MV-4-11 (cell line): ENCODE measurements at regions not wholly inside any gene's neighbourhood (a gene's known extent, or its start where the extent isn't known, plus 50 kb on each side); places are given as distances from the start of the nearest gene placed in this dataset.
"Not testable (repeated sequence)": the region's sequence is repeated elsewhere in the genome, so short reads cannot be mapped to it uniquely, and the experiment has no call there.

Experiments
- DNase-seq: peaks from one replicate; lab custom pipeline; 2025; lab: John Stamatoyannopoulos, UW

DNA sequence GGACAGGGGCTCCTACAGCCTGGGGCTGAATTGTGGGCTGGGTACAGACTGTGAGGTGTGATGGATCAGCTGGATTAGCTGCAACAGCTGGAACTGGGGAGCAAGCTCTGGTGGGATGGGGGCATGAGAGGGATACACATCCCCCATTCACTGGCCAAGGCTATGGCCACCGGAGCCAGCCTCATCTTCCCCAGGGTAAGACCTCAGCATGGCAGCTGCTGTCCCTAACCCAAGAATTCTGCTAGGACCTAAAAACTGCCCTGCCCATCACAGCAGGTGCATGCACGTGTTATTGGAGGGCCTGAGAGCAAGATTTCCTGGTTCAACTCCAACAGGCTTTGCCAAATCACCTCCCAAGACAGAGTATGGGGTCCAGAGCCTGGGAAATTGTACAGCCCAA lies 258.6 kb upstream of the AGTR2 start:
- no peak for DNase-seq

DNA sequence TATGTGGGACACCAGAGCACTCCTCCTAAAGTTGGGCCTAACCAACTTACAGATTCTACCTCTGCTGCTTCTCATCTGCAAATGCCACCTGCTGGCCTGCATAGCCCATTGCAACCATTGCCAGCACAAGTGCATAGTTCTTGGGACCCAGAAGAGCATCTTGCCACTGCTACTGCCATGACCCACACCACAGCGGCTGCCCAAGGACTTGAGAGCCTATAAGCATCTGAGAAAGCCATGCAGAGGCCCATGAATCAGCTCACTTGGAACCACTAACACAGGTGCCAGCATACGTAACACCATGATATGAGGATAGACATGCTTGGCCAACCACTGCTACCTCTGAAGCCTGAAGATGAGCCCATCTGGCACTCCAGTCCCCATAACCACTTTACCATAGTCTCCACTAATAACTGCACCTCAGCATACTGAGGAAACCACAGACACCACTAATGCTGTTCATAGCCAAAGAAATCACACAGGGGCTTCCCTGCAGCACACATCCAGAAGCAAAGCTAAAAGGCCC lies 258.1 kb upstream of the AGTR2 start:
- no peak for DNase-seq

DNA sequence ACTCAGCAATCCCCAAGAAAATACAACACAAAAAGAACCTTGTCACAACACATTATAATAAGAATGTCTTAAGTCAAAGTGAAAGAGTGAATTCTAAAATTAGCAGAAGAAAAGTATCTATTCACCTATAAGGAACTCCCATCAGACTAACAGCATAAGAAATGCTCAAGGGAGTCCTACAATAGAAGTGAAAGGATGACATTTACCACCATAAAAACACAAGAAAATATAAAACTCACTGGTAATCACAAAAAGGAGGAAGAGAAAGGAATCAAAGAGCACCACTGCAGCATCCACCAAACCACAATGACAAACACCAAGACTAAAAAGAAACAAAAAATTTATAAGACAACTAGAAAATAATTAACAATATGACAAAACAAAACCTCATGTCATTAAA lies 257.0 kb upstream of the AGTR2 start:
- DNase-seq: no peak

DNA sequence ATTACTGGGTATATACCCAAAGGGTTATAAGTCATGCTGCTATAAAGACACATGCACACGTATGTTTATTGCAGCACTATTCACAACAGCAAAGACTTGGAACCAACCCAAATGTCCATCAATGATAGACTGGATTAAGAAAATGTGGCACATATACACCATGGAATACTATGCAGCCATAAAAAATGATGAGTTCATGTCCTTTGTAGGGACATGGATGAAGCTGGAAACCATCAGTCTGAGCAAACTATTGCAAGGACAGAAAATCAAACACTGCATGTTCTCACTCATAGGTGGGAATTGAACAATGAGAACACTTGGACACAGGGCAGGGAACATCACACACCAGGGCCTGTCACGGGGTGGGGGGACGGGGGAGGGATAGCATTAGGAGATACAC lies 254.9 kb upstream of the AGTR2 start:
- DNase-seq: not testable (repeated sequence)

DNA sequence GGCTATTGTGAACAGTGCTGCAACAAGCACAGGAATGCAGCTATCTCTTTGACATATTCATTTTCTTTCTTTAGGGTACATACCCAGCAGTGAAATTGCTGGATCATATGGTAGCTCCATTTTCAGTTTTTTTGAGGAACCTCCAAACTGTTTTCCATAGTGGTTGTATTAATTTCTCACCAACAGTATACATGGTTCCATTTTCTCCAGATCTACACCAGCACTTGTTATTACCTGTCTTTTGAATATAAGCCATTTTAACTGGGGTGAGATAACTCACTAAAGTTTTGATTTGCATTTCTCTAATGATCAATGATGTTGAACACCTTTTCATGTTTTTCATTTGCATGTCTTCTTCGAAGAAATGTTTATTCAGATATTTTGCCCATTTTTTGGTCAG lies 241.1 kb upstream of the AGTR2 start:
- DNase-seq: no peak

DNA sequence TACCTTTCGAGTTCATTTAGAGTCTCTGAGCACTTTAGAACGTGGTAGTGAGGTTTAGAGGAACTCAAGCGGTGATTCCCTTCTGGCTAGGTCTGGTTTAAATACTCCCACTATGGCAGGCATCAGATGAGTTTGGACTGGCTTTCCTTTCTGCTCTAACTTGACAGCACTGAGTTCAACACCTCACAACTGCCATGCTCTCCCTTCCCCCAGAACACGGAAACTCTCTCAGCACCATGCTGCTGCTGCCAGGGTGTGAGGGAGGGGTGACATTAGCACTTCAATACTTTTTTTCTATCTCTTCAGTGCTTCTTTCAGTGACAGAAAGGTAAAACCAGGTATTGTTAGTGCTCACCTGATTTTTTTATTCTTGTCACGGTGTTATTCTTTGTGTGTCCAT lies 234.5 kb upstream of the AGTR2 start:
- no peak for DNase-seq

DNA sequence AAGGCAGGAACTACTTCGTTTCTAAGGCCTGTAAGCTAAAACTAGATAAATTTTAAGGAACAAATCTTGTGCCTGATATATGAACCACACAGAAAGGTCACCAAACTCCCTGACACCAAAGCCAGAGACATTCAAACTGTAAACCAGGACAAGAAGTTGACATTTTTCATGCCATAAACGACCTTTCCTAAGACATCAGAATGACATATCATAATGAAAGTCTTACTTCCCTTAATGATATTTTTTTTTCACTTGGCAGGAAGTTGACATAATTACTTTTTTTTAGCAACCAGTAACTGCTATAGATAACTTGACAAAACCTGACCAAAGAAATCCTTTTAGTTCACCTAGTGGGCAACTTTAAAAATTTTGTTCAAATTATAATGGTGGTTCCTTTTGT lies 231.5 kb upstream of the AGTR2 start:
- DNase-seq: peak; percentile 88

DNA sequence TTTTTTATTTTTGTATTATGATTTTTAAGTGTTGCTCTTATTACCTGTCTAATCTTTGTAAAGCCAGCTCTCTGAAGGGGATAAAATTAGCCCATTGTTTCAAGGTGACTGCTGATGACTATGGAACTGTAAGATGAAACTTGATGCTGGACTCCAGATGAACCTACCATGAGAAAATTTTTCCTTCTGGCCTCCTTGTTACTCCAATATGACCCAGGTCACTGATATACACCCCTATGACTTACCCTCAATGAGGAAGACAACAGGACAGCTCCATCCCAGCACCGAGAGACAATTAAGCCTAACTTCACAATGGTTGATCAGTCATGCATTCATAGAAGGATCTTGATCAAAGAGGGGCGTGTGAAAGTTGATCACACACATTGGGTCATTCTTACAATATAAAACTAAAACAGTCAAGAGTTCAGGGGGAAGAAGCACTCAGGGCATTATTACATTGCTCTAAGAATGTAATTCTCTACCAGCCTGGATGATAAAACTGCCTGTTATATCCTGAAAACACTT lies 230.8 kb upstream of the AGTR2 start:
- DNase-seq: no peak

DNA sequence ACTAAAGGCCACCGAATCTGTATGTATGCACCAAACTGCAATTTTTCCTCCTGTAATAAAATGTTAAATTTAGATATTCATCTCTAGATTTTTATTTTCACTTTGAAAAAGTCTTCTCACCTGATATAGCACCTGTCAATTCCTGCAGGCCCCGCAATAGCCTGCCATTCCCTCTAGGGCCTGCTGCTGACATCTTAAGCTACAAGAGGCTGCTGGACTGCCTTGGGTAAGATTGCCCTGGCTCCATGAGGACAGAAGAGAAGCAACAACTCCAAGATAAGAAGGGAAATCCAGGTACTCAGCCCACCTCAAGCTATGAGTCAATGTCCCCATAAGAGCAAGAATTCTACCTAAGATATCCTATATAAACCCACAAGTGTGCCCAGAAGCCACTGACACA lies 230.2 kb upstream of the AGTR2 start:
- DNase-seq: no peak

DNA sequence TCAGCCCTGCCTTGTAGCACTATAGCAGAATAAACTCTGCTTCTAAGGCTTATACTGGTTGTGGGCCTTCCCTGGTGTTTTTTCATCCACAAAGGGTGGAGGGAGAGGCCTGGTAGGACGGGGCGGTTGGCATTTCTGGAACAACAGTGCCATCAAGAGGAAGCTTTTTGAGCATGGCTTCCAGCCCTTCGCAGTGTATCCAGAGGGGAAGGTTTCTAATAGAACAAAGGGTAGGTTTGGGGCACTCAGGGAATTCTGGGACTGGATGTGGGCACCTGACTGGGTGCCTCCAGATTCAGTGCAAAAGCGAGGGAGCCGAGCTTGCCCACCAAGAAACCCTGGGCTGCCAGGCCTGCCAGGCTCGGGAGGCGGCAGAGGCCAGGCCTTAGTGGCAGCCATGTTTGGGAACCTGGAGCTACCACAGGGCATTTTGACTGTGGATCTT lies 229.6 kb upstream of the AGTR2 start:
- peak; percentile 70 for DNase-seq

DNA sequence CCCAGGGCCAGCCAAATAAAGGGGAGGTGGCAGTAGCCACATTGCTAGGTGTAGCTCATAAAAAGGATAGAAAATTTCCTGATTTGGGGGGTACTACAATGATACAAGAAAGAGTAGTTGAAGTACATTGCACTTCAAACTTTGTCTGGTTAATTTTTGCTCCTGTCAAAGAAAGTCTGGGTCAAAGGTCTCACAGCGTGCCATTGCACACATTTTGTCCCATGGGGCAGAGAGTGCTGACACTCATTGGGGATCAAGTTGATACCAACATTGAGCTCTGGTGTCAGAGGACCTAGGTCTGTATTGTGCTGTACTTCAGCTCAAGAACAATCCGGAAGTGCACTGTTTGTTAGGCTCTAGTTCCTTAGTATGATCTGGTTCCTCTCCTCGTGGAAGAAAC lies 229.2 kb upstream of the AGTR2 start:
- DNase-seq: no peak

DNA sequence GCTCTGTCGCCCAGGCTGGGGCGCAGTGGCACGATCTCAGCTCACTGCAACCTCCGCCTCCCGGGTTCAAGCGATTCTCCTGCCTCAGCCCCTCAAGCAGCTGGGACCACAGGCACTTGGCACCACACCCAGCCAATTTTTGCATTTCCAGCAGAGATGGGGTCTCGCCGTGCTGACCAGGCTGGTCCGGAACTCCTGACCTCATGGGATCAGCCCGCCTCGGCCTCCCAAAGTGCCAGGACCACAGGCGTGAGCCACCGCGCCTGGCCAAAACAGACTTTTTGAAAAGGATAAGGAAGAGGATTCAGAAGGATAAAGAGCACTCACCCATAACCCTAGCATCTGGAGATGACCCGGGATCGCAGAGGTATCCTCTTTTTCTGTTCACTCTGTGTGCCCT lies 224.5 kb upstream of the AGTR2 start:
- no peak for DNase-seq

DNA sequence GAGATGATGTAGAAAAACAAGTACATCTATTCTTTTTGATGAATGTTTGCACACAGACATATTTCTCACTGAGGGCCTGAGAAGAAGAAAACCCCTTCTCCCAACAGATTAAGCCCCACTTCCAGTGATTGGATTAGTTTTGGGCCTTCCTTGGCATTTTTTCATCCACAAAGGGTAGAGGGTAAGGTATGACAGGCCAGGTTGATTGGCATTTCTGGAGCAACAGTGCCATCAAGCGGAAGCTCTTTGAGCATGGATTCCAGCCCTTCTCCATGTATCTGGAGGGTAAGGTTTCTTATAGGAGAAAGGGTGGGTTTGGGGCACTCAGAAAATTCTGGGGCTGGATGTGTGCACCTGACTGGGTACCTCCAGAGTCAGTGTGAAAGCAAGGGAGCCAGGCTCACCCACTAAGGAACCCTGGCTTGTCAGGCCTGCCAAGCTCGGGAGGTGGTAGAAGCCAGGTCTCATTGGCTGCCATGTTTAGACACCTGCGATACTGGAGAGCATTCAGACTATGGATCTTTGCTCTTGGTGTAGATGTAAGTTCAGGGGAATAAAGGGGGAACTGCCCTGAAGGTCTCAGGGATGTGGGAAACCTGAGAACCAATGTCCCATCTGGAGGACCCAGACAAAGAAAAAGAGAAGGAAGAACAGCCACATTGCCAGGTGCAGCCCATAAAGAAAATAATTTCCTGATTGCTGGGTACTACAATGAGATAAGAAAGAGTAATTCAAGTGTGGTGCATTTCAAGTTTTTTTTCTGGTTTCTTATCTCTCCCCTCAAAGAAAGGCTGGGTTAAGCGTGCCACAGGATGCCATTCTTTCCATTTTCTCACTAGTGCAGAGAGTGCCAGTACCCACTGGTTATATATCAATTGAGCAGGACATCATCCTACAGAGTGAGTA lies 222.3 kb upstream of the AGTR2 start:
- no peak for DNase-seq

DNA sequence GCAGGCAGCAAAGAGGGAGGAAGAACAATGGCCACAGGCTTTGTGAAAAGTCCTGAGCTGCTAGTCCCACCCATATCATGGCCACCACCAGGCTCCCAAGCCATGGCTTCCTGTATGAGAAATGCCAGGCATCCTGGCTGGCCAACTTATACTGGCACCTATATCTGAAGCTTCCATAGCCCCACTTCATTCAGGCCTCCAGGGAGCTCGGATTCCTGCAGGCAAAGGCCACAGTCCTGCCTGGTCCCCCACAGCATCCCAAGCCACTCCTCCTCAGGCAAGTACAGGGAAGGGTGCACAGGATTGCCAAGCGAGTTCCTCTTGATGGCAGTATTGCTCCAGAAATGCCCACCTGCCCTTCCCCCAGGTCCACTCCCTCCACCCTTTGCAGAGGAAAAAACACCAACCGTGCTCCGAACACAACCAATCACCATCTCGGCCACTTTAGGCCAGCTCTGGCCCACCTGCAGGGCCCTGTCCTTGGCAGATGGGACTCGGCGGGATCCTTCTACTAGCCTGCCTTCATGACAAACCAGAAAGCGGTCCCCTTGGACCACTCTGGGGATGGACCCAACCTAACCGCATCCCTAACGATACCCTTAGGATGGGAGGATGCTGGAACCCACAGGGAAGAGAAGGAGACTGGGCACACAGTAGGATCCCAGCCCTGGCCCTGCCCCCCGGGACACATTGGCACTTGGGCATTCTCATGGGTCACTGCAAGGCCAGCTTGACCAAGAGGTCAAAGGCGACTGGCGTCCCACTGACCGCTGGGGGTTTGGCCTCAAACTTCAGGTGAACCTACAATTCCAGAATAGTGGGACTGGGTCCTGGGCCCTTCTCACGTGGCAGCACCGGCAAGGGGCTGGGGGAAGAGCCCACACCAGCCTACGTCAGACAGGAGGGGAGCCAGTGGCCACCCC lies 220.4 kb upstream of the AGTR2 start:
- no peak for DNase-seq

DNA sequence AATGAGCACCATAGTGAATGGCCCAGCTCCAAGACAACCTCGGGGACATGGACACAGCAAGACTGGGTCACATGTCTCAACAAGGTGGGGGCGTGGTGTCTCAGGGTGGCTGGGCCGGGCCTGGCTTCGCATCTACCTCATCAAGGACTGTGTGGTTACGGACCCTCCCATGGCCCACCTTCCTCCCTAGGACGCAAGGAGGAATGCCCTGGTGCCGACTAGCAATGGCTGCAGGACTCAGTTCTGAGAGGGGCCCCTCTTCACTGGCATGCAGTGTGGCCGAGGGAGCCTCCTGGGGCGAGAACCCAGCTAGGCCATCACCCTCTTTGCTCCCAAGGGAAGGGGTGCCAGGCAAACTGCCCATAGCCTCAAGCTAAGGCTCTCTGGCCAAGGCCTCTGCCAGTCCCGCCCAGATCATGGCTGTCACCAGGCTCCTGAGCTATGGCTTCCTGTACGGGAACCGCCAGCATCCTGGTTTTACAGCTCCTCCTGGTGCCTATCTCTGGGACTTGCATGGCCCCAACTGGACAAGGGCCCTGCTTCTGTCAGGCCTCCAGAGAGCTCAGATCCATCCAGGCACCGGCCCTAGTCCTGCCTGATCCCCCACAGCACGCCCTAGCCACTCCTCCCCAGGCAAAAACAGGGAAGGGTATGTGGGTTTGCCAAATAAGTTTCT lies 218.0 kb upstream of the AGTR2 start:
- no peak for DNase-seq

DNA sequence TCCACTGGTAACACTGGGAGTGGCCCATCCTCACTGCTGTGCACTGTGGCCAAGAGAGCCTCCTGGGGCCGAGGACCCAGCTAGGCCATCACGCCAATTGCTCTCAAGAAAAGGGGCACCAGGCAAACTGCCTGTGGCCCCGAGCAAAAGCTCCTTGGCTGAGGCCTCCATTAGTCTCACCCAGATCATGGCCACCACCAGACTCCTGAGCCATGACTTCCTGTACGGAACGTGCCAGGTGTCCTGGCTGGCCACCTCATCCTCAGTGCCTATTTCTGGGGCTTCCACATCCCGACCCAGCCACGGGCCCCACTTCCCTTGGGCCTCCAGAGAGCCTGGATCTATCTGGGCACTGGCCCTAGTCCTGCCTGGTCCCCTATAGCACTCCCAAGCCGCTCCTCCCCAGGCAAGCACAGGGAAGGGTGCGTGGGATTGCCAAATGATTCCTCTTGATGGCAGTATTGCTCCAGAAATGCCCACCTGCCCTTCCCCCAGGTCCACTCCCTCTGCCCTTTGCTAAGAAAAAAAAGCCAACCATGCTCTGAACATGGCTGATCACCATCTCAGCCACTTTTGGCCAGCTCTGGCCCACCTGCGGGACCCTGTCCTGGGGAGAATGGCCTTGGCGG lies 212.6 kb upstream of the AGTR2 start:
- no peak for DNase-seq

DNA sequence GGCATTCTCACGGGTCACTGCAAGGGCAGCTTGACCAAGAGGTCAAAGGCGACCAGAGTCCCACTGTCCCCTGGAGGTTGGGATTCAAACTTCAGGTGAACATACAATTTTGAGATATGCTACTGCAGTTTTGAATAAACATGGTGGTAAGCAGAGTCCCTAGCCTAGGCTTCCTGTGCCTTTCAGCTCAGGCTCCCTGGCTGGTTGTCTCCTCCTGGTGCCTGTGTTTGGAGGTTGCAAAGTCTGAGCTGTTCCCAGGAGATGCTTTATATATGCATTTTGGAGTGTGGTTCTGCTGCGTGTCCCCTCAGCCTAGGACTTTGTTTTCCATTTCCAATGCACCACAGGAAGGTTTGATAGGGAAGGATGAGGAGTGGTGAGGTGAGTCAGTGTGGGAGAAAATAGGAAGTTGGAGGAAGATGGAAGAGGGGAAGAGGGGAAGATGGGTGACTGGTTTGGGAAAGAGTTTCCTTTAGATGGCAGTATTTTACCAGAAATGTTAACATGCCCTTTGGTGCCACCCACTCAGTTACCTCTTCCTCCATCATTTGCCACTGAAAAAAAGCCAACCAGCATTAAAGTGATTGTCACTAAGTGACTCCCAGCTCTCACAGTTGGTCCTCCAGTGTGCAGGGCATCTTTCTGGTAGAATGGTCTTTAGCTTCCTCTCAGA lies 211.7 kb upstream of the AGTR2 start:
- peak; percentile 20 for DNase-seq

DNA sequence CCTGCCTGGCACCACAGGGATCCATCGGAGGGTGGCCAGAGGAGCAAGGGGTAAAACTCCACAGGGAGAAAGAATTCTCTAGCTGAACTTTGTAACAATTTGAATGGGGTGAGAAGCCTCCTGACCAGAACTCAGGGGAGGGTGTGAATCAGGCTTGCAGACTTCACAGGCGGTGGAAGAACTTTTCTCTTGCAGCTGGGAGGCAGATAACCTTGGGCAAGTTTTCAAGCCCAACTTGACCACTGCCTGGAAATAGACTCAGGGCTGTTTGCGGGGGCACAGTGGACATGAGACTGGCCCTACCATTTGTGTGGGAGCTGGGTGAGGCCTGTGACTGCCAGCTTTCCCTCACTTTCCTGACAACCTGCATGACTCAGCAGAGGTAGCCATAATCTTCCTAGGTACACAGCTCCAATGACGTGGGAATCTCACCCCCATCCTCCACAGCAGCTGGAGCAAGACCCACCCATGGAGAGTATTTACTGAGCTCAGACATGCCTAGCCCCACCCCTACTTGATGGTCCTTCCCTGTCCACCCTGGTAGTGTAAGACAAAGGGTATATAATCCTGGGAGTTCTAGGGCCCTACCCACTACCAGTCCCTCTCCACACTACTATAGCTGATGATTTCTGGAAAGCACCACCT lies 210.0 kb upstream of the AGTR2 start:
- no peak for DNase-seq

DNA sequence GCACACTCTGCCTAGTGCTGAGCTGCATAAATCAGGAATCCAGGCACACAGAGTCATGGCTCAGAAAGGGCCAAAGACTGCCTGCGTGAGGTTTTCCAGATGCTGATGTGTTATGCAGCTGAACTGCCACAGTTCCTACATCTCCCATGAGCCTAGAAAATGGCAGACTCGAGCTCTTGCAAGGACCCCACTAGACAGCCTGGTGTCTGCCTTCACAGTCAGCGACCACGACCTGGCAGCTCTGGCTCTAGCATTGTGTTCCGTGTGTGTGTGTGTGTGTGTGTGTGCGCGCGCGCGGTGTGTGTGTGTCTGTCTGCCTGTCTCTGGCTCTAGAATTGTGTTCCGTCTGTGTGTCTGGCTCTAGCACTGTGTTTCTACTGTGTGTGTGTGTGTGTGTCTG lies 203.6 kb upstream of the AGTR2 start:
- no peak for DNase-seq
